NCI-H460 (cell line): ENCODE measurements at regions not wholly inside any gene's neighbourhood (a gene's known extent, or its start where the extent isn't known, plus 50 kb on each side); places are given as distances from the start of the nearest gene placed in this dataset.

ENCODE experiments used
- DNase-seq: peaks from one replicate; pipeline ENCODE4 v3.0.0-alpha.2; 2016; ENCODE audit warnings: low read depth; ENCODE audit errors: extremely low read depth

DNA sequence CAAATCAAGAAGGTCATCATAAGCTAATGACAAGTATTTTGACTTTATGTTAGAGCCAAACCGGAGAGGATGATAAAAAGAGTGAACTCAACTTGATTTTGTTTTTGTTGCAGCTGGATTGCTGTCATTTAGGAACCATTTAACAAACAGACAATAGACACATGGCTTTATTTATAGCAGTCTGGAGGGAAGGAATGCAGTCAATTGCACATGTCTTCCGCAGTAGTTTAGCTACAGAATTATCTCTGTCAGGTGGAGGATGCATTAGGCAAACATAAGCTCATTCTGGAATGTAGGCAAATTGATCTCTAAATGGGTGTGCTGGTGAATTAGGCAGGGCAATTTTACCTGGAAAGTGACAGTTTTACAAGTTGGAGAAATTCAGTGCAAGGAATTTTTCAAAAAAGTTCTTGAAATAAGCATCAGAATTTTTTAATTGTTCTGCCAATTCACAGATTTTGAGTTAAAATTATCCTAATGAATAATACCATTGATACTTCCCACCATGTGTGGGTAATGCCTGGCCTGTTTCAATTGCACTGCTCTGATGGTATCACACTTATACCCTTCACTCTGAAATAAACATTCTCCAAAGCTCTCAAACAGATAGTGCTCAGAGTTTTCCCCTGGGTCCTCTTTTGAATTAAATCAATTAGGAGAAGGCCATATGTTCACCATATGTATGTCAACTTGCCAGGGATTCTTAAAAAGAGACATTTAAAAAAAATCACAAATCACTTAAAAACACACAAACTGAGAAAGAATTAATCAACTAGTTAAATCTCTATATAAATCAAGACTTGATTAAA is 318.3 kb downstream of the NDFIP2 start:
- no peak for DNase-seq

DNA sequence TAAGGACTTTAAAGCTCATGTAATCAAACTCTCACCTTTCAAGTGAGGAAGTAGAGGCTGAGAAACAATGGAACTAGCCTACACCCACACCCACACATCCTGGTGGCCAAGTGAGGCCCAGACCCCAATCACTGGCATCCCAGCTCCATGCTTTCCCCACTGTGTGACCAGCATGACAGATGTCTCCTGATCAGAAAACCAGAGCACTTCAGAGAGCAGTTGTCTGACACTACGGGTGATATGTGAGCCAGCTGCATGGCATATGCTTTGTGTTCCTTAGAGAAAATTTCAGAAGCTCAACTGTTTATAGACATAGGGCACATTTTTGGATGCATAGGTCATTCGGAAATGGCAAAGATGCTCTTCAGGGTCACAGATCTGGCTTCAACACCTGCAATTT is 315.2 kb downstream of the NDFIP2 start:
- DNase-seq: no peak

DNA sequence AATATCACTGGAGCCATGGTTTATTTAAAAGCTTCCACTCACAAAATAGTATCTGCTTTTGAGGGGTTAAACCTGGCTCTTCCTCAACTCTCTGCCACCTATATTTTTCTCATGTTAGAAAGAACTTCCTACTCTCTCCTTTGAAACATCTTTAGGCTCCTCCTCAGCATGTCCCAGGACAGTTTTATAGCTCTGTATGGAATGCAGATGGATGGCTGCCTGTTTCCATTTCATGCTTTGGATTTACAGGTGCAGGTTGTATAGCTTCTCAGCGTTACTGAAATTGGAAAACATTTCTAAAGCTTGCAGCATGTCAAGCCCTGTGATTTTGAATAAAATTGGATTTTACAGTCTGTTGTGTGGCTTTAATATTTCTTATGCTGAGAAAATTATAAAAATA is 314.0 kb downstream of the NDFIP2 start:
- no peak for DNase-seq

DNA sequence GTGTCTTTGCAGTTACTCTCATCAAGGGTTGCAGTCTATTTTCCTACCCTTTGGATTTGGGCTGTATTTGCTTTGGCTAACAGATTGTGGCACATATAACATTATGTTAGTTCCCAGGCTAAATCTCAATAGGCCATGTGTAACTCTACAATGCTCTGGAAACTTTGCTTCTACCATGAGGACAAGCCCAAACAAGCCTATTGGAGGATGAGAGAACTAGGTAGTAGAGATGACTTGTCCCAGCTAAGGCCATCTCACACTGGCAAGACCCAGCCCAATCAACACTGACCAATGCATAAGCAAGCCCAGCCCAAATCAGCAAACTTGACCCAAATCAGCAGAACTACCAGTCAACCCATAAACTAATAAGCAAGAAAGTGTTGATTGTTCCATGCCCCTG is 311.8 kb downstream of the NDFIP2 start:
- DNase-seq: no peak

DNA sequence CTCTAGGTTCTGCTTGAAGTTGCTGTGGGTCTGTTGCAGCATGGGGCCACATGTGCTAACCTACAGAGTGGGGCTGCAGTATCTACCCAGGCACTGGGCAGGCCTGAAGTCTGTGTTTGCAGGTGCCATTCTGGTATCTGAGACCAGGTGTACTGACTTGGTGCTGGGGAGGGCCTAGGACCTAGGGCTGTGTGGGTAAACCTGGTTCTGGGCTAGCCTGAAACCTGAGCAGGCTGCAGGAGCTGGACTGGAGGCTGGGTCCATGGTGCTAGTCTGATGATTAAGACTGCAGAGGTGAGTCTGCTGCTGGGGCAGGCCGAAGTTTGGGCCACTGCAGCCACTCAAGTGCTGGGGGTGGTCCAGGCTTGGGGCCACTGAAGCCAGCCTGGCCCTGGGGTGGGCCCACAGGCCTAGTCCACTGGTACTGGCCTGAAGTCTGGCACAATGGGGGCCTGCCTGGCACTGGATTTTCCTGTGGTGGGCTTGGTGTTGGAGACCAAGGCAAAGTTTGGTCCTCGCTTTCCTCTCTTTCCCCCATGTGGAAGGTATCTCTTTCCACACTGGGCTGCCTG is 310.6 kb downstream of the NDFIP2 start:
- DNase-seq: no peak

DNA sequence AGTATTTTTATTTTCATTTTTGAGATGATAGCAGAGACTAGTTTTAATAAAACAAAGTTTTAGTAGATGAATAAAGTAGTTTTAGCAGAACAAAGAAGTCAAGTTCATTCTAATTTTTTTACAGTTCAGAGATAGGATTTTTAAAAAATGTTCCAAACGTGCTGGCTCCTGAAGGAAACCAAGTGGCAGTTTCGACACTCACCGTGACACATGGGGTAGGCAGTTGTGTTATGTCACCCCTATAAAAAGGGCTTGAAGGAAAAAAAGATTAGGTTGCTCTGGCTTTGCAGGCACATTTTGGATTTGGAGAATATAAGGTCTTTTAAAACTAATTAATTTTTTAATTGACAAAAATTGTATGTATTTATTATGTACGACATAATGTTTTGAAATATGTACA is 305.2 kb downstream of the NDFIP2 start:
- DNase-seq: no peak

DNA sequence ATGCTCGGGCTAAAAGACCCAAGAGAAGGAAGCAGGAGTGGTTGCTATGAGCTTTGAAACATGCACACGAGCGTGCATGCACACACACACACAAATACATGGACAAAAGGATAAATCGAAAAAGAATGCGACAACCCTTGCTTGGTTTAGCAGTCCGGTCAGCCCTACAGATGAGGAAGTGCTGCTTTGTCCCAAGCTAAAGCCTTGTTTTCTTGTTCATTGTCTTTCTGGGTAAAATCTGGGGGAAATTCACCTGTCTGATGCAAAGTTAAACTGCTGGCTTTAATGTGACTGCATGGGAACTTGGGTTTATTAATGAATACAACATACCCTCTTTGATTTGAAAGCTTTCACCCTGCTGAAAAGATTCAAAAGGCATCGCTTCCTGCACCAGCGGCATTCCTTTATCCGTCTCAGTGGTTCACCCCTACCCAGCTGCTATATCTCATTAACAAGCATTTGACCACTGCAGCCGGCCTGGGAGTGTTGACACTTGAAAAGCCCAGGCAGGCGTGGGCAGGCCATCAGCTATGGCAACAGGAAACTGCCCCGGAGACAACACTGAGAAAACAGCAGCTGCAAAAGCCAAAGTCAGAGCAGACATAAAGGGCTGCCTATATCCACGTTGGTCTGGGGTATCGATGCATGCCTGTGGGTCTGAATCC is 301.7 kb downstream of the NDFIP2 start:
- no peak for DNase-seq

DNA sequence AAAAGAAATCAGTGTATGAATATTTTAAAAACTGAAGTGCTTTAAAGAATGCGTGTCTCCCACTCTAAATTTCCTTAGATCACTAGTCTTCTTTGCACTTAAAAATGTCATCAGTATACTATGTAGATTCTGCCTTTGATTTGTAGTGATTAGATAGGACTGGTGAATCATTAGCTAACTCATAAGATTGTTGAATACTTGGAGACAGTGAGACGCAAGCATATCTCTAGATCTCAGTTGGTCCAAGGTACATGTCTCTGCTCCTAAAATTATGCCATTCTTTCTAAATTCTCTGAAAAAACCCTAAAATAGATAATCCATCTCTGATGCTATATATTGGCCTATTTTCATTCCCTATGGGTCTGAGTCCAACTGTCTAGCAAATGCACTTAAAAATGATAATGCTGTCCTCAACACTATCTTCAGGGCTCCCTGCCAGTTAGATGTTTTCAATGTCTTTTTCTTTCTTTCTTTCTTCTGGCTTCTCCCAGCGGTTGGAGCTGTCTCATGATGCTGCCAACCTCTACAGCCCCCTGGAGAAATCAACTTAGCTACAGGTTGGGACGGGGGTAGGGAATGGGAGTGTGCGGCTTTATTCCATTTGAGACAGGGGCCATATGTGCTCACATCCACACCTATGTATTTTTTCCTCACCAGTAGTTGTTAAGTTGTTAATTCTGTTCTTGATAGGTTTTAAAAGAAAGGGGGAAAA is 301.0 kb downstream of the NDFIP2 start:
- no peak for DNase-seq

DNA sequence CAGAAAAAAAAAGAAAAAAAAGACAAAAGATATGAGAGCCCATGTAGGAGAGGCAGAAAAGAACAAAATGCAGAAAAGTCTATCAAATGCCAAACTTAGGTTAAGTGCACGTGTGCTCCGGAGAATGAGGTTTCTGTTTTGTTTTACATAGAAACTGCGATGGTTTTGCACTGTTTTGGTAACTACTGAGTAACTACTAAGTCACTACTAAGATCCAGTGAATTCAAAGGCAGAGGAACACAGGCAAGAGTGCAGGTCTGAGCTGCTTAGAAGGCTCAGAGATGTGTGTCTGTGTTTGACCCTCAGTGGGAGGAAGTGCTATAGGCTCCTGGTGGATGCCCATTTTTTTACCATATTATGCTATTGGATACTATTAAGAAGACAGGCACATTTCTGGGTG is 299.3 kb downstream of the NDFIP2 start:
- no peak for DNase-seq

DNA sequence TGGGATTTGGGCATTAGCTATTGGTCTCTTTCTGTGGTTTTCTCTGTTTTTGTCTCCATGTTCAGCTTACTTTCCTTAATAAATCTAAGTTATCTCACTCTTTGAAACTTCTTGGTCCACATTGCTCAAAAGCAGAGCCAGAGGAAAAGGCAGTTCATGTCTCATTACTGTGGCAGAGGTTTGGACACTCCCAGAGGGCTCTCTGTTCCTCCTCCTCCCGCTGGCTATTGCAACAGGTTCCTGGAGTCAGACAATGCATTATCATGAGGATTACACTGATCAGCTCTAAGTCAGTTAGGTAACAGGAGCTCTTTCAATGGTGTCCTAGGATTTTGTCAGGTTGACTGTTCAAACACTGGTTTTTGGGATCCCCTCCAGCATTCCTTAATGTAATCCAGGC is 298.8 kb downstream of the NDFIP2 start:
- DNase-seq: no peak

DNA sequence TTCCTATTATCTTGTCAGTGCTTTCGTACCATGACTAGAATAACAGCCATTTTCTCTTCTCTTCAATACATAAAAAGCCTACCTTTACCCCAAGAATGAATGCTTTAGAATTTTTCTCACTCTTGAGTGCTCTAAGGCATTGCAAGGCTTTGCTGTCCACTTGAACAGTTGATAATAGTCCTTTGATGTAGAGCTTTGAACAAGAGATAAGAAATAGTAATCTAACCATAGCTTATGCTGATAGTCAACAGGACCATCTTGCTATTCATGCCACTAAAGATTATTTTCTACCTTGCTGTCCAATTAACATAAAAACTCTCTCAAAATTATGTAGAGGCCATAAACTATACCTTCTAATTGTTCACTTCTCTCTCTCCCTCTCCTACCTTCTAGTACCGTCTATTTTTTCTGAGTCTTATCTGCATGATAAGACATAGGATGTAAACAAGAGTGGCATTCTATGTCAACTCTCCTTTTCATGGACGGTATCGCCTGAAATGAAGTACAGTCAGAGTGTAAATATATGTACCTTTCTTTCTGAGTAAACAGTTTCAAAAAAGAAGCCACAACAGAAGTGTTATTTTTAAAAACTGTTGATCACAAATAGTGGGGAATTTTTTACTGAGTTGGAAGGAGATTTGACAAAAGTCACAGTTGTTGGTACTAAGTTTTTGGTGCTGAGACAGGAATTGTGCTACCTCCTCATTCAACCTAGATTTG is 297.9 kb downstream of the NDFIP2 start:
- no peak for DNase-seq

DNA sequence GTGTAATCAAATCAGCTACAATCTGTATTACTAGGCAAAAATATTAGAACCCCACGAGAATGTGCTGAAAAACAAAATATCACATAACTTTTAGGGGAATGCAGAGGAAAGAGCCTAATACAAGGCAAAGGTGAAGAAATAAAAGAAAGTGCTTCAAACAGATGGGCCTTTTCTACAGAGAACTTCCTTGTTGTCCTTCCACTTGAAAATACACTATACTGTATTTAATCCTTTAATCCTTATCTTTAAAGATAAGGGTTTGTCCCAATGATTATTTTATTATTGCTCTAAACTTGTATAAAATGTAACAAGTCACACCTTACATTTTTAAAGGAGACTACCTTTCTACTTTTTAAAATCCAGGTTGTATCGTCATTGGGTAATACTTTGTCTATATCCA is 296.5 kb downstream of the NDFIP2 start:
- DNase-seq: no peak

DNA sequence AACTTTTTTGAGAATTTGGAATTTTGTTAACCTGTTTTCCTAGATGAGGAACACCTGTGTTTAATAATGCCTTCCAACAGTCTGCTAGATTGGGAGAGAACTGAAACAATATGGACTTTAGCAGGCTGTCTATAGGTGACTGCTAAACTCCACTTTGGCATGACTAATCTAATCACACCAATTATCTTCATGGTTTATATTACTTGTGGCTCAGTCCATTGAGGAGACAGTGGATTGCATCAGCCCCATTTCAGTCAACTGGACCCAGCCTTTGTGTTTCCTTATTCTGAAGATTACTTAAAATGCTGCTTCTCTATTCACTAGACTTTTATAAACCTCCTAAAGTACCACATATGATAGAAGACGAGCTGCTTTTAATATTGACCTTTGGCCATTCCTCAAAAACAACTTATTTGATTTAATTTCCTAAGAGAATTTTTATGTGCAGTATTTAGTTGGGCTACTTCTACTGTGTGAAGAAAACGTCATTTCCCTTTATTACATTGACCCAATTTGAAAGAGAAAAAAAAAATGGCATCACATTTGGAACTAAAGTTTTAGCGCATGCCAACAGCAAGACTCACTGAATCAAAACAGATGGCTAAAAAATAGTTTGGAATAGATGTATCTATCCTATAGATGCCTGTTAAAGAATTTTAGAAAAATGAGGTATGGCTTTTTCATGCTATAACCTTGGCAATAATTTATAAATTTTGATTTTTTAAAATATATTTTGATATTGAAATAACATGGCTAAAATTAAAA is 295.8 kb downstream of the NDFIP2 start:
- DNase-seq: peak; percentile 3

DNA sequence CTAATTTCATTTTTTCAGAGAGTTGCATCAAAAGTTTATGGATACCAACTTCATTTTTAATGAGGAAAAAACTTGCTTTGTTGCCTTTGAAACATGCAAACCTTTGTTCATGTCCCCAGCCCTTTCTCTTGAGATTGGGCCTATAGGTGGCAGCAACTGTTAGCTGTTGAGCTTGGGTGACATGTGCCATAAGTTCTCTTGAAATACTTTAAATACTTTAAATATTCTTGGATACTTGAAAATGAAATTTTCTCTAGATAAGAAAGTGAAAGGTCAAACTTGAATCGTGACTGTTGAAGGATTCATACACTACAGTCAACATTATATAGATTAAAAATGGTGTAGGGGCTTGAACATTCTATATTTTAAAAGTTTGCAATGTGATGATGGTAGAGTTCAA is 294.9 kb downstream of the NDFIP2 start:
- DNase-seq: peak; percentile 51

DNA sequence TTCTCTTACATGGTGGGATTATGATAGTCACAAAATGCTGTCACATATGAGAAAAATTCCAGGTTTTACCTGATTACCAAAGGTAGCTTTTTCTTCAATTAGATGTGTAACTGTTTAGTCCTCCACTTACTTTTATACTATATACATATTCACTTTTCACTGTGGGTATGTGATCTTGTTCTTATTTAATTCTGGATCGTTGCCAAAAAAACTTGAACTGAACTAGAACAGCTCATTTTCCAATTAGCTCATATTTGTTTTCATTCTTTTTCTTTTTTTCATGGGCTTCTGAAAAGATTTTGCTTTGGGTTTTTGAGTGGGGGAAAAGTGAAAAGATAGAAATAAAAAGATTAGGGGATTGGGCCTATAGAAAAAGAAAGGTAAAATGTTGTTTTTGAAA is 291.9 kb downstream of the NDFIP2 start:
- no peak for DNase-seq

DNA sequence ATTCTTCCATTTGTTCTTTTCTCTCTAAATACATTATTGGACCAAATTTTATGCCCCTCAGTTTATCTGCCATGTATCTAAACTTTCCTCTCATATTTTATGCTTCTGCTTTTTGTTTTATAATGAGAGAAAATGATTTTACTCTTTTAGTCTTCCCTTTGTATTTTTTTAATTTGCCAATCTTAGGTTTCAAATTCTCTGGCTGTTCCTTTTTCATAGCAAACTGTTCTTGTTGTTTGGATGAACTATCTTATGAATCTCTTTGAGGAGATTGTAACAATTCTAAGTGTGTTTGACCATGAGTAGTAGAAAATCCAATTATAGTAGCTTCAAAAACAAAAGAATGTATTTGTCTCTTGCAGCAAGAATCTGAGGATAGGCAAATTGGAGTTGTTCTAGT is 290.5 kb downstream of the NDFIP2 start:
- no peak for DNase-seq

DNA sequence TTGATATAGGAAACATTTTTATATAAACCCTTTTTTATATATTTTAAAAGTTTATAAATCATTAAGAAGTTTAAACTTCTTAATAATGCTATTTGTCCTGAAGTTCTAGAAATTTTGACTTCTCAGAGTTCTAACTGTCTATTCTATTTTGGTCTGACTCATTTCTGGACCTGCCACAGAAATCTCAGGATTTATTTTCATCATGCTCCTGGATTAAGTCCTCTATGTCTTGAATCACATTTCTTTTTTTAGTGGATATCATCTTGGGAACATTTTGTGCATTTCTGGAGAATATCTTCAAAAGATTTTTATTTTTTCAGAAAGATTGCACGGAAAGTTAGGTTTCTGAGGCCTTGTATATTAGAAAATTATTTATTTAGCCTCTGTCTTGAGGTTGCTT is 289.1 kb downstream of the NDFIP2 start:
- no peak for DNase-seq

DNA sequence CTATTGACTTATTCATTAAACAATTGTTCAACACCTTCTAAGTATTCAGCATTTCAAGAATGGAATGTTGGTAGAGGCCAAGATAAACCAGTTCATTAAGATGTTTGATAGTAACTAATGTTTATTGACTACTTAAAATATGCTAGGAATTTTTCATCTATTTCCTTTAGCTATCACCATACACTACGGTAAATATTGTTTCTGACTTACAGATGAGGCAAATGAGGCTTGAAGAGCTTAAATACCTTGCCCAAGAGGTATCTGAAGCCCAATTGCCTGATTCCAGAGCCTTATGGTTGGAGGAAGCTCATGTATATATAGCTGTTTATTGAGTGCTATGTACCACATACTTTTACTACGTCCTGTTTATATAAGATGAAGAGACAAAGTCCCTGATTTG is 286.2 kb downstream of the NDFIP2 start:
- DNase-seq: no peak

DNA sequence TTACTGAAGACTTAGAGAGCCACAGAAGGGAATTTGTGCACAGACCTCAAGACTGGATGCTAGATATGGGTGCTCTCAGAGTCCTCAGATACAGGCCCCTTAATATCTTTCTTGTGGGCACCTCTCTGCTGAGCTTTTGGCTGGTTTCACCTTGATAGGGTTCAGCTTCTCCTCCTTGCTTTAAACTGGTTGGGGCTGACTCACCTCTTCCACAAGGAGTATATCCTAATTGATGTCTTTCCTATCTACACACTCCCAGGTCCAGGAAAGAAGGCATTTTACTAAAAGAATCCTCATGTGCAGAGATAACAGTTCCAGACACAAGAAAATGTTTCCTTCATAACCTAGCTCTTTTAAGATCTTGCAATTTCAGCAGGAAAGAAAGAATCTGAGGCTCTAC is 284.4 kb downstream of the NDFIP2 start:
- no peak for DNase-seq

DNA sequence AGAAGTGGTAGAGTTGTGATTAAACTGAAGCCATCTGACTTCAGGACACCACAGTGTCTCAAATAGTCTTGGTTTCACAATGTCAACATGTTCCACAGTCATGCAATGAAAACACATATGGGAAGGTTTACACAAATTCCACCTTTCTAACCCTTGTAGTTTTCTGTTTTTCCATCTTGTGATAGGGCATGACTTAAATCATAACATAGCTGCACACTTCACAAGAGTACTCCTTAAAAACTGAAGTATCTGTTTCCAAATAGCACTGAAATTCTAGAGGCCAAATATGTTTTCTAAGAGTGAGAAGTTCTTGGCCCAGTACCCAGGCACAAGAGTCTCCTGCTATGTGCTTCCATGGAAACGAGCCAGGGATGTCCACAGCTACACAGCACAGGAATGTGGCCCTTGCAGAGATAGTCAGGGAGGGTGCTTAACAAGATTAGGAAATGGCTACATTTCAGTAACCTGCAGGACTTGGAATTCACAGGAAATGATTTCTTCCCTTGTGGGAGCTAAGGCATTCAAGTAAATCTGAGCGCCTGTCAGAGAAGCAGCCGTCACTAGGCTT is 269.1 kb downstream of the NDFIP2 start:
- no peak for DNase-seq
